ENCODE measurements at regions not wholly inside any gene's neighbourhood (a gene's known extent, or its start where the extent isn't known, plus 50 kb on each side); places are given as distances from the start of the nearest gene placed in this dataset.

DNA sequence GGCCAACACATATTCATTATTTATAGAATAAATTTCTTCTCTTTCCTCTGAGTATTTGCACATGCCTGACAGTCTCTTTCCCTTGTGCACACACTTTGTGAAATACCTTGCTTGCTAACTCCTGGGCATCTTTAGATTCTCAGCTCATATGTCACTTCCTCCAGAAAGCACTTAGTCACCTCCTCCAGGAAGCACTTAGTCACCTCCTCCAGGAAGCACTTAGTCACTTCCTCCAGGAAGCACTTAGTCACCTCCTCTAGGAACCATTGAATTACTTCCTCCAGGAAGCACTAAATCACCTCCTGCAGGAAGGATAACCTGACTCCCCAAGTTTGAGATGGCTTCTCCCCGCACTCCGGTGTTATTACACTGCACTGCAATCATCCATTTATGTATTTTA, 462.5 kb upstream of the EEF2KMT start:
- TF ChIP-seq CTCF (IDR thresholded peaks at IDR 0.05) (no peak), POLR2A (IDR thresholded peaks at IDR 0.05) (no peak)
